GM19467 (cell line): ENCODE measurements at regions not wholly inside any gene's neighbourhood (a gene's known extent, or its start where the extent isn't known, plus 50 kb on each side); places are given as distances from the start of the nearest gene placed in this dataset.
"Not testable (repeated sequence)": the region's sequence is repeated elsewhere in the genome, so short reads cannot be mapped to it uniquely, and the experiment has no call there.

ENCODE experiments used
- ATAC-seq: cut with Tn5 transposase; IDR thresholded peaks from one replicate; pipeline ENCODE4 v1.9.1; 2021; ENCODE audit warnings: mild to moderate bottlenecking, moderate library complexity; ENCODE audit not compliant: unreplicated experiment

DNA sequence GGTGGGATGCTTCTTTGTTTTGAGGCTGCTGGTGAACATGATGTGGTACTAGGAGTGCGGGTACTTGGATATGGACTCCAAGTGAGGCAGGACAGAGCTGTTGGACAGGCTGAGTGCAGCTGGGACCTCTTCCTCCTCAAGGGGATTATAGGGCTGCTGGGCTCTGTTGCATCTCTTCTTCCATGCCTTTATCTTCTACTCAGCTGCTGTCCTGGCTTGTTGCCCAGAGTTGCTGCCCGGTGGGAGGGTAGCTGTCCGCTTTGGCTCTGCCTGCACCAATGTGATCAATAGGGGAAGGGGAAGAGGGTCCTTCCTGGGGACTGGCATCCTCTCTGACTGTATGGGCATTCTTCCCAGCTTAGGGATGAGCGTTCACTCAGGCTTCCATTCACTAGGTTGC, 1217.9 kb upstream of the ACO1 start:
- no peak for ATAC-seq

GRCh38 chr9:31168161-31168560, 1216.3 kb upstream of the ACO1 start:
- ATAC-seq: no peak

GRCh38 chr9:31174681-31175080, 1209.8 kb upstream of the ACO1 start:
- ATAC-seq: no peak

- ATAC-seq: no peak
These were observed 1200.6 kb upstream of the ACO1 start for GRCh38 chr9:31183866-31184265.

- no peak for ATAC-seq
These were observed 1198.6 kb upstream of the ACO1 start for GRCh38 chr9:31185831-31186230.

DNA sequence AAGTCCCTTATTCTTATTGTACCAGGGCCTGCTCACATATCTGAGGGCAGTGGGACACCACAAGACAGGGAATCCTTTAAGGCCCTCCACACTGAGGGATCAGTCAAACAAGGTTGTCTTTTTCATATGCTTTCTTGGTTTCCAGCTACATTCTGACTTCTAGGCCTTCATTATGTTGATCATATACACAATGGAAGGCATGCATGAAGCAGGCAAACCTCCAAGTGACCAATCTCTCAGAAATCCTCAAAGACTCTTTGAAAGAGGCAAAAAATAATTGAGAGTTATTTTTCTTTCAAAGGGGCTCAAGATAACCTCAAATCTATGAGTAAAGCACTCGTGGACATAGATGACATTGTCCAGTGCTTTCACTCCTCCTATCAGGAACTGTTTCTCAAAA, 1195.9 kb upstream of the ACO1 start:
- ATAC-seq: no peak

- no peak for ATAC-seq
These were observed 1173.4 kb upstream of the ACO1 start for GRCh38 chr9:31210978-31211570.

DNA sequence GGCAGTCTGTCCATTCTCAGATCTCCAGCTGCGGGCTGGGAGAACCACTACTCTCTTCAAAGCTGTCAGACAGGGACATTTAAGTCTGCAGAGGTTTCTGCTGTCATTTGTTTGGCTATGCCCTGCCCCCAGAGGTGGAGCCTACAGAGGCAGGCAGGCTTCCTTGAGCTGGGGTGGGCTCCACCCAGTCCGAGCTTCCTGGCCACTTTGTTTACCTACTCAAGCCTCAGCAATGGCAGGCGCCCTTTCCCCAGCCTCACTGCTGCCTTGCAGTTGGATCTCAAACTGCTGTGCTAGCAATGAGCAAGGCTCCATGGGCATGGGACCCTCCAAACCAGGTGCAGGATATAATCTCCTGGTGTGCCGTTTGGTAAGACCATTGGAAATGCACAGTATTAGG, 1154.5 kb upstream of the ACO1 start:
- ATAC-seq: not testable (repeated sequence)

- no peak for ATAC-seq
These were observed 1152.0 kb upstream of the ACO1 start for GRCh38 chr9:31232485-31232884.

GRCh38 chr9:31236344-31236743, 1148.1 kb upstream of the ACO1 start:
- ATAC-seq: no peak

DNA sequence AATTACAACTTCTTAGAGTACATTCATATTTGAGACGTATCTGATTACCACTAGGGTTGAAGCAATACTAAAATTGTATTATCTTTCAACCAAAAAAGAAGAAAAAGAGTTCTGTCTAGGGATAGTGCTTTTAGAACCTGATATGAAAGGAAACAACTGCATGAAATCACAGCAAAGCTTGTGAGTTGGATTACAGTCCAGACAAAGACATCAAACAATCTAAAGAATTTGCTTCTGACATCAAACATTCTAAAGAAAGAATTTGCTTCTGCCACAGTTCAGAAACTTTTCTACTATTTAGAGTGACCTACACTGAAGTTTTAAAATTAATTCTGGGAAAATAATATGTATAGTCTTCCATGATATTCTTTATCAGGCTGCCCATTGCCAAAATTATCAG, 1141.1 kb upstream of the ACO1 start:
- no peak for ATAC-seq

GRCh38 chr9:31248156-31248555, 1136.3 kb upstream of the ACO1 start:
- ATAC-seq: no peak

- ATAC-seq: no peak
These were observed 1133.1 kb upstream of the ACO1 start for GRCh38 chr9:31251386-31251785.

DNA sequence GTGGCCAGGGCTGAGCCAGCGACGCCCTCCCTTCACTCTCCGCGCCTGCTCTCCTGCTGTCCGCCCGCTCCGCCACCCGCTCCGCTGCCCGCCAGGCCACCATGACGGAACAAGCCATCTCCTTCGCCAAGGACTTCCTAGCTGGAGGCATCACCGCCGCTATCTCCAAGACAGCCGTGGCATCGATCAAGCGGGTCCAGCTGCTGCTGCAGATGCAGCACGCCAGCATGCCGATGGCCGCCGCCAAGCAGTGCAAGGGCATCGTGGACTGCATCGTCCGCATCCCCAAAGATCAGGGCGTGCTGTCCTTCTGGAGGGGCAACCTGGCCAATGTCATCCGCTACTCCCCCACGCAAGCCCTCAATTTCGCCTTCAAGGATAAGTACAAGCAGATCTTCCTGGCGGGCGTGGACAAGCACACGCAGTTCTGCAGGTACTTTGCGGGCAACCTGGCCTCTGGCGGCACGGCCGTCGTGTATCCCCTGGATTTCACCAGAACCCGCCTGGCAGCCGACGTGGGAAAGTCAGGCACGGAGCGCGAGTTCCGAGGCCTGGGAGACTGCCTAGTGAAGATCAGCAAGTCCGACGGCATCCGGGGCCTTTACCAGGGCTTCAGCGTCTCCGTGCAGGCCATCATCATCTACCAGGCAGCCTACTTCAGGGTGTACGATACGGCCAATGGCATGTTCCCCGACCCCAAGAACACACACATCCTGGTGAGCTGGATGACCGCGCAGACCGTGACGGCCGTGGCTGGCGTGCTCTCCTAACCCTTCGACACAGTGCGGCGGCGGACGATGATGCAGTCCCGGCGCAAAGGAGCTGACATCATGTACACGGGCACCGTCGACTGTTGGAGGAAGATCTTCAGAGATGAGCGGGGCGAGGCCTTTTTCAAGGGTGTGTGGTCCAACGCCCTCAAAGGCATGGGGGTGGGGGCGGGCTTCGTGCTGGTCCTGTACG, 1130.4 kb upstream of the ACO1 start:
- ATAC-seq: no peak

GRCh38 chr9:31255211-31255610, 1129.2 kb upstream of the ACO1 start:
- no peak for ATAC-seq

DNA sequence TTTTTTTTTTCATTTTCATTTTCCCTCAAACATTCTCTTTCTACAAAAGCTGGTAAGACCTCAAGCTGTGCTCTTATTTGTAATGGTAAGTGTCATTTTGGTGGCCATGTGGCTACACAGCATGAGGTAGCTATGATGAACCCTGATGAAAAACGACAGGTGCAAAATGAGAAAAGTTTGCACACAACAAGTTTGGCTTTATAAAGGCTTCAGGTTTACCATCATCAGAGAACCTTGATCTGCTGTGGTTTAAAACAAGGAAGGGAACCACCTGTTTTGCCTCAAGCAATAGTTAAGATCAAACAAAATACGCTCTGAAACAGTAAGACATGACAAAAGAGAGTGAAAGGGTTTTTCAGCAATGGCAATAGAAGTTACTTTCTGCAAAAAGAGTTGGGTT, 1124.6 kb upstream of the ACO1 start:
- ATAC-seq: no peak

DNA sequence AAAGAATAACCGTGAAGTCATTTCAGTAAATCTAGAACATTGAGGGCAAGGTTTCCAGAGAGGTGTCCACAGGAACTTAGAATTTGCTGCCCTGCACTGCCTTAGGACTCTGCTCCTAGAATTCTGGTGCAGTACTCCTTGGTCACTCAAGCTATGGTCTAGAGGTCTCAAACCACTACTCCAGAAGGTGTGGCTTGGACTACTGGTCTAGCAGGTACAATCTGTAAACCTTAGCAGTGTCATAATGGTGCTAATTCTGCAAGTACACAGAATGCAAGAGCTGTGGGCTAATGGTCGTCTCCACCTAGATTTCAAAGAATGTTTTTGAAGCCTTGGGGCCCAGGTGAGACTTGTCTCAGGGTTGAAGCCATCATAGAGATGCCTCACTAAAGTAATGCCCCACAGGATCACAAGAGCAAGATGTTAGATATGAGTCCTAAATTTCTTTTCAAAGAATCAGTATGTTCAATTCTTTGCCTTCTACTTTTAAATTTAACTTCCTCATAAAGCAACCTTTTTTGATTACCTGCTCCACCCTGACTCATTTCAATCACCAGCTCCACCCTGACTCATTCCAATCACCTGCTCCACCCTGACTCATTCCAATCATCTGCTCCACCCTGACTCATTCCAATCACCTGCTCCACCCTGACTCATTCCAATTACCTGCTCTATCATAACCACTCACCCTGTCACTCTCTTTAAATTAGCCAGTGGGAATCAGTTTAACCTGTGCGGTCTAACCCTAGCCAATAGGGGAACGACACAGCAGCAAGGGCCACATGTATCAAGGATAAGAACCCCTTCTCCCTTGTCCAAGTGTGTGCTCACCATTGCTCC, 1111.8 kb upstream of the ACO1 start:
- no peak for ATAC-seq

- no peak for ATAC-seq
These were observed 1109.0 kb upstream of the ACO1 start for GRCh38 chr9:31275419-31275818.

DNA sequence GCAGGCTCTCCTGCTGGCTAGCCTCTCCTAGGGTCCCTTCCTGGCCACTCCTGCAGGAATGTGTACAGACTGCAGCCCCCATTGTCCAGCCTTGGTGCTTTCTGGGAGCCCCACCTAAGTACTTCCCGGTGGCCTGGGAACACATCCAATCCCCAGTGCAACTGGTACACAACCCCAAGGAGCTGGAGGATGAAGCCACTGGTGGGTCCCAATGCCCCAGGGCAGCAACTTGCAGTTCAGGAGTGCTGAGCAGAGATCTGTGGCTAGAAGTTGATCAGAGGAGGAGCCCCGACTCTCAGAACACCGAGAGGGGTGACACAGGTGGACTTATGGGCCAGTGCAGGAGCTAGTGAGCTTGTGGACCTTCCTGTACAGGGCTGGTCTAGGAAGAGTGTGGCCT, 1093.7 kb upstream of the ACO1 start:
- no peak for ATAC-seq

DNA sequence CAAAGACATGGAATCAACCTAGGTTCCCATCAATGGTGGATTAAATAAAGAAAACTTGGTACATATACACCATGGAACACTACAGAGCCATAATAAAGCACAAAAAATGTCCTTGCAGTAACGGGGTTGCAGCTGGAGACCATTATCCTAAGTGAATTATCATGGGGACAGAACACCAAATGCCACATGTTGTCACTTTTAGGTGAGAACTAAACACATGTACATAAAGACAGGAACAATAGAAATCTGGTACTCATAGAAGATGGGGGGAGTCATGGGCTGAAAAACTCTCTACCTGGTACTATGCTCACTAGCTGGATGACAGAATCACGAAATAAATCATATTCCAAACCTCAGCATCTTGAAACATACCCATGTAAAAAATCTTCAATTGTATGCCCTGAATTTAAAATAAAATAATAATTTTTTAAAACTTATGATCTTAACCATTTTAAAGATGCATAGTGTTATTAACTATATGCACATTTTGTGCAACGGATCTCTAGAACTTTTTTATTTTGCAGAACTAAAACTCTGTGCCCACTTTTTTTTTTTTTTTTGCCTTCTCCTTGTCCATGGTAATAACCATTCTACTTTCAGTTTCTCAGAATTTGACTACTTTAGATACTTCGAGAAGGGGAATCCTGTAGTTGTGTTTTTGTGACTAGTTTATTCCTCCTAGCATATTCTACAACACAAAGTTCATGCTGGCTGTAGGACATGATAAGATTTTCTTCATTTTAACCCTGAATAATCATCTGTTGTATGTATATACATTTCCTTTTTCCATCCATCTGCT, 1081.6 kb upstream of the ACO1 start:
- peak; percentile 49 for ATAC-seq

- no peak for ATAC-seq
These were observed 1079.9 kb upstream of the ACO1 start for GRCh38 chr9:31304576-31304975.
